PC-9 (cell line): ENCODE measurements at regions not wholly inside any gene's neighbourhood (a gene's known extent, or its start where the extent isn't known, plus 50 kb on each side); places are given as distances from the start of the nearest gene placed in this dataset.

Source experiments
- BruUV-seq: library from RNA; stranded (reverse); fragments of 400-500 nt; replicated peaks from 2 replicates; lab custom pipeline; 2021; lab: Mats Ljungman, UMichigan
- CTCF ChIA-PET: fragments of 300-600 bp; sonication (Branson Sonifier 250); formaldehyde crosslinking; loops from one replicate; lab custom pipeline; 2022; ENCODE audit warnings: antibody characterized with exemption; lab: Charles Lee
- POLR2A ChIA-PET: fragments of 300-600 bp; sonication (Branson Sonifier 250); formaldehyde crosslinking; loops from one replicate; lab custom pipeline; 2022; ENCODE audit warnings: antibody characterized with exemption; ENCODE audit not compliant: unreplicated experiment; lab: Charles Lee
- DNase-seq, 2 experiments: peaks; one replicate each; pipeline versions ENCODE4 v3.0.0 to v3.0.0-alpha.2; 2015 to 2022; ENCODE audit warnings: mixed read lengths in 1 of 2
- H2AFZ ChIP-seq: fragments of 200-600 bp; sonication (generic); 2 replicates; pipeline ENCODE4 v1.8.1; 2017; ENCODE audit warnings: antibody characterized with exemption
- H3F3A ChIP-seq: fragments of 200-600 bp; sonication (generic); 2 replicates; pipeline ENCODE4 v1.8.1; 2017; ENCODE audit warnings: antibody characterized with exemption, mild to moderate bottlenecking, low read depth; ENCODE audit not compliant: insufficient read depth
- H3K27ac ChIP-seq: fragments of 200-600 bp; sonication (generic); 2 replicates; pipeline ENCODE4 v1.6.1; 2016; ENCODE audit warnings: mixed run types
- H3K27me3 ChIP-seq: fragments of 200-600 bp; sonication (generic); 2 replicates; pipeline ENCODE4 v1.6.1; 2016; ENCODE audit warnings: low read depth, mixed run types; ENCODE audit not compliant: insufficient read depth
- H3K36me3 ChIP-seq: fragments of 200-600 bp; sonication (generic); 2 replicates; pipeline ENCODE4 v1.6.1; 2016; ENCODE audit warnings: low read depth, mixed run types
- H3K4me1 ChIP-seq: fragments of 200-600 bp; sonication (generic); replicated peaks from 2 replicates; pipeline ENCODE4 v1.6.1; 2016; ENCODE audit warnings: mixed run types; ENCODE audit not compliant: insufficient read depth
- H3K4me2 ChIP-seq: fragments of 200-600 bp; sonication (generic); 2 replicates; pipeline ENCODE4 v1.6.1; 2017; ENCODE audit warnings: mixed run types
- H3K4me3 ChIP-seq: fragments of 200-600 bp; sonication (generic); 2 replicates; pipeline ENCODE4 v1.6.1; 2016; ENCODE audit warnings: mixed run types
- H3K79me2 ChIP-seq: fragments of 200-600 bp; sonication (generic); 2 replicates; pipeline ENCODE4 v1.6.1; 2017; ENCODE audit warnings: low read depth, mixed run types
- H3K9me2 ChIP-seq: fragments of 200-600 bp; sonication (generic); 2 replicates; pipeline ENCODE4 v1.8.1; 2017; ENCODE audit warnings: mild to moderate bottlenecking; ENCODE audit not compliant: insufficient read depth
- H3K9me3 ChIP-seq: fragments of 200-600 bp; sonication (generic); 2 replicates; pipeline ENCODE4 v1.8.1; 2016; ENCODE audit warnings: low read depth; ENCODE audit not compliant: insufficient read depth
- H4K20me1 ChIP-seq: fragments of 200-600 bp; sonication (generic); 2 replicates; pipeline ENCODE4 v1.8.1; 2017; ENCODE audit not compliant: insufficient read depth
- CTCF ChIP-seq: fragments of 200-600 bp; sonication (generic); conservative IDR thresholded peaks from 2 replicates; pipeline ENCODE4 v1.6.1; 2017; ENCODE audit warnings: mixed run types, antibody characterized with exemption, mild to moderate bottlenecking, moderate library complexity
- EZH2 ChIP-seq: fragments of 200-600 bp; sonication (generic); IDR thresholded peaks from 2 replicates; pipeline ENCODE4 v1.8.0; 2017; ENCODE audit warnings: antibody characterized with exemption, low read depth
- intact Hi-C: fragments of 100-400 bp; cut with micrococcal nuclease; formaldehyde crosslinking; loops from one replicate; pipeline ENCODE4 v1.10.0; 2022; ENCODE audit not compliant: unreplicated experiment

- CTCF ChIA-PET, result no interaction called here
- no peaks in the 10 kb centered on the region for H3K79me2 ChIP-seq
- H3K4me2 ChIP-seq, result no peak overlapping the region
- peaks cover 75% of the 10 kb centered on the region for H3K4me1 ChIP-seq
- no peaks in the 10 kb centered on the region for H4K20me1 ChIP-seq
- no peak overlapping the region for H3K4me3 ChIP-seq
- H3K9me2 ChIP-seq, result no peaks in the 10 kb centered on the region
- no peaks in the 10 kb centered on the region for H3K36me3 ChIP-seq
- POLR2A ChIA-PET, result no interaction called here
- H3K27ac ChIP-seq, result peak overlapping the region; percentile 98; the same call in 1 of the 2 replicates
- TF ChIP-seq EZH2, result no peak
- no peak for TF ChIP-seq CTCF
- H3K9me3 ChIP-seq, result no peaks in the 10 kb centered on the region
- intact Hi-C loops, result no loop called here
- no peak overlapping the region for H2AFZ ChIP-seq
- no peak for DNase-seq
- no TSS peak for BruUV-seq
- H3K27me3 ChIP-seq, result no peaks in the 10 kb centered on the region
- peaks cover 47% of the 10 kb centered on the region for H3F3A ChIP-seq
These were observed 114.2 kb downstream of the ASB7 start for GRCh38 chr15:100716456-100717085.

GRCh38 chr15:100717596-100717995, 115.2 kb downstream of the ASB7 start:
- no peaks in the 10 kb centered on the region for H3K9me3 ChIP-seq
- no peak for TF ChIP-seq CTCF
- no peak for TF ChIP-seq EZH2
- POLR2A ChIA-PET, result interaction anchor here (0.6 to 0.8 kb wide), 2 partner anchors 30 to 985 kb away, joined by 3 to 6 read pairs; partner anchors contain the start of gene LYSMD4
- no peak overlapping the region for H3K4me3 ChIP-seq
- no peaks in the 10 kb centered on the region for H3K36me3 ChIP-seq
- no peaks in the 10 kb centered on the region for H3K79me2 ChIP-seq
- peaks cover 45% of the 10 kb centered on the region for H3F3A ChIP-seq
- no peaks in the 10 kb centered on the region for H3K9me2 ChIP-seq
- no peak overlapping the region for H2AFZ ChIP-seq
- peaks cover 74% of the 10 kb centered on the region for H3K4me1 ChIP-seq
- CTCF ChIA-PET, result interaction anchor here (0.8 kb wide), 1 partner anchor 291 kb away, joined by 3 read pairs; no protein-coding TSS in a partner anchor
- intact Hi-C loops, result no loop called here
- H3K4me2 ChIP-seq, result no peak overlapping the region
- BruUV-seq, result no TSS peak
- no peaks in the 10 kb centered on the region for H3K27me3 ChIP-seq
- H4K20me1 ChIP-seq, result no peaks in the 10 kb centered on the region
- no peak for DNase-seq
- H3K27ac ChIP-seq, result peak overlapping the region; percentile 72

GRCh38 chr15:100718075-100718980, 115.9 kb downstream of the ASB7 start:
- CTCF ChIA-PET, result interaction anchor here (0.8 kb wide), 1 partner anchor 290 kb away, joined by 3 read pairs; no protein-coding TSS in a partner anchor
- no peaks in the 10 kb centered on the region for H3K36me3 ChIP-seq

More at GRCh38 chr15:100718075-100718980, 115.9 kb downstream of the ASB7 start:
- Histone ChIP-seq H3K4me3 (no peak overlapping the region), H3K27me3 (no peaks in the 10 kb centered on the region), H3K9me3 (no peaks in the 10 kb centered on the region), H3K79me2 (no peaks in the 10 kb centered on the region), H3K4me1 (peaks cover 76% of the 10 kb centered on the region), H3F3A (peaks cover 46% of the 10 kb centered on the region), H3K9me2 (no peaks in the 10 kb centered on the region), H2AFZ (no peak overlapping the region), H4K20me1 (no peaks in the 10 kb centered on the region), H3K27ac (peak overlapping the region; percentile 72), H3K4me2 (no peak overlapping the region)
- peak in 1 of 2 experiments; percentile 44 for DNase-seq
- no TSS peak for BruUV-seq
- POLR2A ChIA-PET, result interaction anchor here (0.6 to 0.8 kb wide), 2 partner anchors 30 to 434 kb away, joined by 3 to 6 read pairs; no protein-coding TSS in a partner anchor
- intact Hi-C loops, result no loop called here
- TF ChIP-seq CTCF (no peak), EZH2 (no peak)
